ENCODE measurements at regions not wholly inside any gene's neighbourhood (a gene's known extent, or its start where the extent isn't known, plus 50 kb on each side); places are given as distances from the start of the nearest gene placed in this dataset.

GRCh38 chr2:151009437-151010175 is 252.1 kb downstream of the RBM43 start:
- intact Hi-C loops (cut with micrococcal nuclease; ENCODE audit: unreplicated experiment): no loop called here
- no TSS peak for BruUV-seq (replicated peaks)
- TF ChIP-seq SIN3A (IDR thresholded peaks at IDR 0.05; ENCODE audit: borderline replicate concordance, insufficient read depth, low read depth, low read length): no peak
- TF ChIP-seq TCF7L2 (IDR thresholded peaks at IDR 0.05; ENCODE audit: low read depth, low read length): no peak
- no peak for TF ChIP-seq POLR2AphosphoS5 (IDR thresholded peaks at IDR 0.05; ENCODE audit: low read depth, low read length)
- TF ChIP-seq REST (IDR thresholded peaks at IDR 0.05; ENCODE audit: insufficient read depth in 1 of 2, low read depth in 2 of 2, low read length in 1 of 2): no peak
- TF ChIP-seq CTCF (IDR thresholded peaks at IDR 0.05): no peak
- in situ Hi-C loops (cut with HindIII; ENCODE audit: low pct_unique_long_range_greater_than_20kb, low sequenced_read_pairs): no loop called here
- ChIA-PET CTCF (no interaction called here), POLR2A (no interaction called here)
- Histone ChIP-seq H3K27me3 (ENCODE audit: control insufficient read depth, insufficient read depth, low read length) (no peaks in the 10 kb centered on the region), H3K36me3 (ENCODE audit: control insufficient read depth, insufficient read depth, low read length) (no peaks in the 10 kb centered on the region), H3K27ac (ENCODE audit: low read length) (no peak overlapping the region), H3K4me3 (ENCODE audit: low read depth in 2 of 2, low read length in 2 of 2) (no peak overlapping the region), H3K4me1 (ENCODE audit: control insufficient read depth, insufficient read depth, low read length) (no peaks in the 10 kb centered on the region; the same call in 1 of the 2 replicates), H3K9me3 (ENCODE audit: control insufficient read depth, insufficient read depth, low read depth, low read length) (no peaks in the 10 kb centered on the region)
- ATAC-seq: no peak
- no peak for DNase-seq (ENCODE audit: low read depth, low spot score)

GRCh38 chr2:151007365-151007764 is 254.3 kb downstream of the RBM43 start:
- ATAC-seq (no peak), DNase-seq (ENCODE audit: low read depth, low spot score) (no peak)
- TF ChIP-seq CTCF (IDR thresholded peaks at IDR 0.05) (no peak), SIN3A (IDR thresholded peaks at IDR 0.05; ENCODE audit: borderline replicate concordance, insufficient read depth, low read depth, low read length) (no peak), REST (IDR thresholded peaks at IDR 0.05; ENCODE audit: insufficient read depth in 1 of 2, low read depth in 2 of 2, low read length in 1 of 2) (no peak), POLR2AphosphoS5 (IDR thresholded peaks at IDR 0.05; ENCODE audit: low read depth, low read length) (no peak), TCF7L2 (IDR thresholded peaks at IDR 0.05; ENCODE audit: low read depth, low read length) (no peak)
- CTCF ChIA-PET: no interaction called here
- H3K9me3 ChIP-seq (ENCODE audit: control insufficient read depth, insufficient read depth, low read depth, low read length): no peaks in the 10 kb centered on the region
- H3K27ac ChIP-seq (ENCODE audit: low read length): no peak overlapping the region
- intact Hi-C loops (cut with micrococcal nuclease; ENCODE audit: unreplicated experiment): no loop called here
- no peak overlapping the region for H3K4me3 ChIP-seq (ENCODE audit: low read depth in 2 of 2, low read length in 2 of 2)
- no peaks in the 10 kb centered on the region for H3K4me1 ChIP-seq (ENCODE audit: control insufficient read depth, insufficient read depth, low read length)
- POLR2A ChIA-PET: no interaction called here
- no peaks in the 10 kb centered on the region for H3K36me3 ChIP-seq (ENCODE audit: control insufficient read depth, insufficient read depth, low read length)
- BruUV-seq (replicated peaks): no TSS peak
- in situ Hi-C loops (cut with HindIII; ENCODE audit: low pct_unique_long_range_greater_than_20kb, low sequenced_read_pairs): no loop called here
- H3K27me3 ChIP-seq (ENCODE audit: control insufficient read depth, insufficient read depth, low read length): no peaks in the 10 kb centered on the region
